GM19025 (cell line): ENCODE measurements at regions not wholly inside any gene's neighbourhood (a gene's known extent, or its start where the extent isn't known, plus 50 kb on each side); places are given as distances from the start of the nearest gene placed in this dataset.

Experiments used
- ATAC-seq: cut with Tn5 transposase; IDR thresholded peaks from one replicate; pipeline ENCODE4 v1.9.1; 2021; ENCODE audit warnings: mild to moderate bottlenecking, low read depth, moderate library complexity; ENCODE audit not compliant: unreplicated experiment

GRCh38 chr6:6884193-6884627, 223.6 kb upstream of the RREB1 start:
- no peak for ATAC-seq

- ATAC-seq, result no peak
Measured at GRCh38 chr6:6884916-6885315, 222.8 kb upstream of the RREB1 start.

GRCh38 chr6:6885521-6886170, 222.1 kb upstream of the RREB1 start:
- ATAC-seq, result no peak

- no peak for ATAC-seq
Measured at GRCh38 chr6:6886171-6886885, 221.4 kb upstream of the RREB1 start.

GRCh38 chr6:6886886-6887285, 220.9 kb upstream of the RREB1 start:
- no peak for ATAC-seq

- no peak for ATAC-seq
Measured at GRCh38 chr6:6889601-6890000, 218.2 kb upstream of the RREB1 start.

GRCh38 chr6:6890400-6890858, 217.3 kb upstream of the RREB1 start:
- ATAC-seq, result no peak

- ATAC-seq, result no peak
Measured at GRCh38 chr6:6891125-6891721, 216.5 kb upstream of the RREB1 start.

GRCh38 chr6:6891949-6892461, 215.8 kb upstream of the RREB1 start:
- no peak for ATAC-seq

- ATAC-seq, result no peak
Measured at GRCh38 chr6:6892744-6893583, 214.8 kb upstream of the RREB1 start.

GRCh38 chr6:6893701-6894100, 214.1 kb upstream of the RREB1 start:
- no peak for ATAC-seq

- ATAC-seq, result no peak
Measured at GRCh38 chr6:6895929-6896328, 211.8 kb upstream of the RREB1 start.

- no peak for ATAC-seq
Measured at GRCh38 chr6:6897140-6897539, 210.6 kb upstream of the RREB1 start.

- ATAC-seq, result no peak
Measured at GRCh38 chr6:6900569-6901204, 207.1 kb upstream of the RREB1 start.

- ATAC-seq, result no peak
Measured at GRCh38 chr6:6901205-6901719, 206.5 kb upstream of the RREB1 start.

GRCh38 chr6:6901945-6902344, 205.8 kb upstream of the RREB1 start:
- no peak for ATAC-seq

GRCh38 chr6:6905961-6906518, 201.7 kb upstream of the RREB1 start:
- ATAC-seq, result no peak

GRCh38 chr6:6906570-6907213, 201.1 kb upstream of the RREB1 start:
- no peak for ATAC-seq

GRCh38 chr6:6907286-6907685, 200.5 kb upstream of the RREB1 start:
- ATAC-seq, result no peak
